GM10266 (cell line): ENCODE measurements at regions not wholly inside any gene's neighbourhood (a gene's known extent, or its start where the extent isn't known, plus 50 kb on each side); places are given as distances from the start of the nearest gene placed in this dataset.

Source experiments
- DNase-seq: peaks from one replicate; pipeline ENCODE4 v3.0.0; 2012; ENCODE audit errors: extremely low spot score
- CTCF ChIP-seq: IDR thresholded peaks from 2 replicates; pipeline ENCODE4 v1.5.1; 2012; ENCODE audit warnings: mild to moderate bottlenecking, low read depth; ENCODE audit not compliant: control insufficient read depth, insufficient read depth; ENCODE audit errors: missing control alignments

GRCh38 chr6:119636060-119636459 is 286.5 kb upstream of the MAN1A1 start:
- DNase-seq, result no peak
- TF ChIP-seq CTCF, result no peak

- no peak for DNase-seq
- no peak for TF ChIP-seq CTCF
These were observed 283.9 kb upstream of the MAN1A1 start for GRCh38 chr6:119633461-119633860.

- DNase-seq, result no peak
- no peak for TF ChIP-seq CTCF
These were observed 281.1 kb upstream of the MAN1A1 start for GRCh38 chr6:119630561-119631192.

- no peak for TF ChIP-seq CTCF
- DNase-seq, result no peak
These were observed 279.4 kb upstream of the MAN1A1 start for GRCh38 chr6:119628691-119629594.

GRCh38 chr6:119627908-119628669 is 278.5 kb upstream of the MAN1A1 start:
- no peak for DNase-seq
- no peak for TF ChIP-seq CTCF

- no peak for DNase-seq
- TF ChIP-seq CTCF, result no peak
These were observed 277.5 kb upstream of the MAN1A1 start for GRCh38 chr6:119626884-119627619.
